HG03060 (cell line): ENCODE measurements at regions not wholly inside any gene's neighbourhood (a gene's known extent, or its start where the extent isn't known, plus 50 kb on each side); places are given as distances from the start of the nearest gene placed in this dataset.

Source experiments
- ATAC-seq: cut with Tn5 transposase; IDR thresholded peaks from one replicate; pipeline ENCODE4 v1.9.1; 2021; ENCODE audit warnings: low read depth, moderate number of reproducible peaks; ENCODE audit not compliant: unreplicated experiment

- ATAC-seq = no peak
Observed at GRCh38 chr22:48143856-48144255, 1381.4 kb downstream of the TBC1D22A start.

GRCh38 chr22:48142388-48142787, 1379.9 kb downstream of the TBC1D22A start:
- no peak for ATAC-seq

GRCh38 chr22:48141301-48141700, 1378.9 kb downstream of the TBC1D22A start:
- no peak for ATAC-seq

- ATAC-seq = no peak
Observed at GRCh38 chr22:48140261-48140813, 1377.9 kb downstream of the TBC1D22A start.

GRCh38 chr22:48139776-48140175, 1377.3 kb downstream of the TBC1D22A start:
- no peak for ATAC-seq

- ATAC-seq = no peak
Observed at GRCh38 chr22:48138855-48139254, 1376.4 kb downstream of the TBC1D22A start.

GRCh38 chr22:48138427-48138826, 1376.0 kb downstream of the TBC1D22A start:
- no peak for ATAC-seq

- ATAC-seq = no peak
Observed at GRCh38 chr22:48137640-48138039, 1375.2 kb downstream of the TBC1D22A start.

- ATAC-seq = no peak
Observed at GRCh38 chr22:48135592-48135991, 1373.1 kb downstream of the TBC1D22A start.

GRCh38 chr22:48125416-48125815, 1363.0 kb downstream of the TBC1D22A start:
- no peak for ATAC-seq

- no peak for ATAC-seq
Observed at GRCh38 chr22:48121984-48122383, 1359.5 kb downstream of the TBC1D22A start.

GRCh38 chr22:48118654-48119053, 1356.2 kb downstream of the TBC1D22A start:
- no peak for ATAC-seq

- ATAC-seq = no peak
Observed at GRCh38 chr22:48116871-48117270, 1354.4 kb downstream of the TBC1D22A start.

GRCh38 chr22:48112687-48113521, 1350.5 kb downstream of the TBC1D22A start:
- no peak for ATAC-seq

- ATAC-seq = no peak
Observed at GRCh38 chr22:48106715-48107259, 1344.3 kb downstream of the TBC1D22A start.

GRCh38 chr22:48106215-48106614, 1343.8 kb downstream of the TBC1D22A start:
- ATAC-seq = no peak

GRCh38 chr22:48105259-48105658, 1342.8 kb downstream of the TBC1D22A start:
- ATAC-seq = no peak

- no peak for ATAC-seq
Observed at GRCh38 chr22:48104766-48105165, 1342.3 kb downstream of the TBC1D22A start.

- no peak for ATAC-seq
Observed at GRCh38 chr22:48104102-48104738, 1341.8 kb downstream of the TBC1D22A start.

- no peak for ATAC-seq
Observed at GRCh38 chr22:48103126-48103875, 1340.9 kb downstream of the TBC1D22A start.

GRCh38 chr22:48102581-48102980, 1340.1 kb downstream of the TBC1D22A start:
- no peak for ATAC-seq
